HT1080 (cell line): ENCODE measurements at regions not wholly inside any gene's neighbourhood (a gene's known extent, or its start where the extent isn't known, plus 50 kb on each side); places are given as distances from the start of the nearest gene placed in this dataset.
A peak's percentile ranks its signal among the peaks of the same experiment; 100 is the strongest.
"Not testable (repeated sequence)": the region's sequence is repeated elsewhere in the genome, so short reads cannot be mapped to it uniquely, and the experiment has no call there.

ENCODE experiments used
- DNase-seq: peaks from one replicate; pipeline ENCODE4 v3.0.0-alpha.2; 2015; ENCODE audit warnings: low read depth

DNA sequence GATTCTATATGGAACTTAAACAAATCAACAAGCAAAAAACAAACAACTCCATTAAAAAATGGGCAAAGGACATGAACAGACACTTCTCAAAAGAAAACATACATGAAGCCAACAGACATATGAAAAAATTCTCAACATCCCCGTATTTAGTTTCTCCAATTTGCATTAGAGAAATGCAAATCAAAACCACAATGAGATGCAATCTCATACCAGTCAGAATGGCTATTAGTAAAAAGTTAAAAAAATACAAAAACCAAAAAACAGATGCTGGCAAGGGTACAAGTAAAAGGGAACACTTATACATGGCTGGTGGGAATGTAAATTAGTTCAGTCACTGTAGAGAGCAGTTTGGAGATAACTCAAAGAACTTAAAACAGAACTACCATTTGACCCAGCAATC is 342.1 kb upstream of the NUDT12 start:
- no peak for DNase-seq

DNA sequence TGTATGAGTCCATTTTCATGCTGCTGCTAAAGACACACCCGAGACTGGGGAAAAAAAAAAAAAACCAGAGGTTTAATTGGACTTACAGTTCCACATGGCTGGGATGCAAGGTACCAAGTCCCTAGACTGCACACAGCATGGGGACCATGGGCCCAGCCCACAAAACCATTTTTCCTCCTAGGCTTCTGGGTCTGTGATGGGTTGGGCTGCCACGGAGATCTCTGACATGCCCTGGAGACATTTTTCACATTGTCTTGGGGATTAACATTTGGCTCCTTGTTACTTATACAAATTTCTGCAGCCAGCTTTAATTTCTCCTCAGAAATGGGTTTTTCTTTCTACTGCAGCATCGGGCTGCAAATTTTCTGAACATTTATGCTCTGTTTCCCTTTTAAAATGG is 340.3 kb upstream of the NUDT12 start:
- DNase-seq, result no peak

DNA sequence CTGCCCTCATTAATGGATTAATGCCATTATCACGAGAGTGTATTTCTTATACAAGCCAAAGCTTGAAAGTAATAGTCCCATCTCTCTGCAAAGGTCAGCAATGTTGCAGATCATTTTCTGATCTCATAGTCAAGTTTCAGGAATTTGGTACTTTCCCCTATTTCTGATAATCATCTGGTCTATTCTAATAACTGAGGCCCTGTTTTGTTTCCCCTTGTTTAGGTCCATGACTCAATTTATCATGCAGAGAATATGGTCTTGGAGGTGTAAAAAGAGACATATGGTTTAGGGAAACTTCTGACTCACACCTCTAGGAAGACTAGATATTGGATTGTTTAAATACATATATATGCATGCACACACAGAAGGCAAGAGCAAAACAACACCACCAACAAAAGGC is 339.3 kb upstream of the NUDT12 start:
- no peak for DNase-seq

DNA sequence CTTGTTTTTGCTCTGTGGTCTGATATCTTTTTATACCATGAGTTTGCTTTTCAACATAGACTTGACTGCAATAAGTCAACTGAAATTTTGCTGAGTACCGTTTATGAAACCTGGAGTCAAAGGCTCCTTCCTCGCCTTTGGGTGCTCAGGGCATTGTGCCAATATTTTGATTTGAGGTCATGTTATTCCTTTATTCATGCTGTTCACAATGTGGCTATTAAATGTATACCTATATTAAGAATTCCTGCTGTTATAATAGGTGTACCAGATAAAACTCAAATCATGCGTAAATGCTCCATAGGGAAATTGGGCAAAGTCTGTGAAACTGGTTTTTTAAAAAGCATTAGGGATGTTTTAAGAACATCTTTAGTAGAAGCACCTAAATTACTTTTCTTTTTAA is 334.0 kb upstream of the NUDT12 start:
- no peak for DNase-seq

DNA sequence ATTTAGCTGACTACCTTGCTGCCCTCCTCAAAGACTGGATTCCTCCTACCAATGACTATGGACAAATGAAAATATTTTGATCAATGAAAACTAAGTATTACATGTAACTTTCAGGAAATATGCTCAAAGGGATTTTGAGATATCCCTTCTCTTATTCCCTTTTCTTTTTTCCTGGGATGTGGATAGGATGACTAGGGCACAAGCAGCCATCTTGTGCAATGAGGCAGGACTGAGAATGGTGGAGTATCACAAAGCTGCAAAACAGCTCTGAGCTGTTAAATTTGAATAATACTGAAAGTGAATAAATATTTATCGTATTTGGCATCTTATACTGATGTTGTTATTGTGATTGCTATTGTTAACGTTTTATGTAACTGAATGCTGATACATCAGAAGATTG is 333.1 kb upstream of the NUDT12 start:
- DNase-seq, result no peak

DNA sequence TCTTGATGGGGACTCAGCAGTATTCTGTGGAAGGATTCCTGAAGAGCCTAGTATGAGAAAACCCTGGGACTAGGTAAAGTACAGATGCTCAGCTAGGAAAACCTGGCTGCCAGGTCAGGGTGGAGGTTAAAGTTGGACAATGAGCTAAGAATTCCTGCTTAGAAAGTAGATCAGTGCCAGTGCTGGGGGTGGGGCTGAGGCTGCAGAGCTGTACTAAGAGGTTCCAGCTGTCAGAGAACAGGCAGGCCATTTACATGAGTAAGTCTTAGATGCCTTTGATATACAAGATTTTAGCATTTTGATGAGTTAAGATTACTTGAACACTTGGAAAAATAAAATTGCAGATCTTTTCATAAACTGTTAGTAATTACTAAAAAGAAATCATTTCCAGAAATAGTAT is 332.3 kb upstream of the NUDT12 start:
- no peak for DNase-seq

DNA sequence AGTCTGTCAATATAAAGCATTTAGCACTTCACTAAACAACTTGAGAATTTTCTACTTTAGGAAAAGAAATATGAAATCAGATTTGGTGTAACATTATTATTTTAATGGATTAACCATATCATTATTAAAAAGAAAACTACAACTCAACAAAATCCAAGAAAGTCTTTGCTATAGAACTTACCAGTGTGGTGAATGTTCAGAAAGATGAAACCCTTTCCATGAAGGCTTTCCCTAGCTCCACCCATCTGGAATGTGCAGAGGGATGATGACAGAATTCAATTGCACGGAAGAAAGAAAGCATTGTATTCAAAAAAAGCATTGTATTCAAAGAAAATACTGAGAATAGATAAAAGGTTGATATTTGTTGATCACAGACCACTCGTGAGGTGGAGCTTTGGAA is 328.6 kb upstream of the NUDT12 start:
- DNase-seq, result peak; percentile 1

DNA sequence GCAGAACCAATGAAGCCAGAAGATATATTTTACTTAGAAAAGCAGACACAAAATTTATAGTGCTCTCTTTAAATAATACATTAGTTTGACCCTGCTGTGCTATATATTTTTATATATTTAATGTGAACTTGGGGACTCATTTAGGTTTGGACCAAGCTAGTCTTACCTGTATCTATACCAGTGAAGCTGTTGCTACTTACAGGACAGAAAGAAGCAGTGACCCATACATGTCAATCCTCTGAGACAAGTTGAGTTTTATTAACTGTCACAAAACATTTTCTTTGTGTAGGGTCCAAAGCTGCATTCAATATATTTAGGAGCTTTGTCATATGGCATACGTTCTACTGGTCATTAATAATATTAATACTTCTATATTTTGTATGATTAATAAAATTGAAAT is 327.7 kb upstream of the NUDT12 start:
- no peak for DNase-seq

DNA sequence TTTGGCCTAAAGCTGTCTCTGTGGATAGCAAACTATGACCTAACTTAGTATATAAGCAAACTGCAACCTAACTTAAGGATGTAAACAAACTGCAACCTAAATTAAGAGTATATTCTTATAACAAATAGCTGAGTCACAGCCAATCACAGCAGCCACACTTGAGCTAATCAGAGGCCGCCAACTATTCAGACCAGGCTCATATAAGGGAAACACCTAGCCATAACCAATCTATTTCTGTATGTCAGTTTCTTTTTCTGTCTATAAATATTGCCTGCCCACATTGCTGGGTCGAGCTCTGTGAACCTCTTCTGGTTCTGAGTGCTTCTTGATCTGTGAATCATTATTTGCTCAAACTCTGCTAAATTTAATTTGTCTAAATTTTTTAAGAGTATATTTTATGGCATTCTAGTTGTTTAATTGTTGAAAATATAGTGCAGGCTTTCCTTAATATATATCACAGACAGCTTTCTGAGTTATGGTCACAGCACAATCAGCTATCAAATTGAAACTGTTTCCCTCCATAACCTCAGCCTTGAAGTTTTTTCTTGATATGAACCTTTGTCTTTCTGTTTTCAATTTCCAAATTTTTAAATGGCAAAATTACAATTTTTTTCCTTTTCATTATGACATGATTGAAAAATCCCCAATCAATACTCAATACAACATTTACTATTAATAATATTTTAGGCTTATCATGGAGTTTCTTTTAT is 327.1 kb upstream of the NUDT12 start:
- DNase-seq, result no peak

DNA sequence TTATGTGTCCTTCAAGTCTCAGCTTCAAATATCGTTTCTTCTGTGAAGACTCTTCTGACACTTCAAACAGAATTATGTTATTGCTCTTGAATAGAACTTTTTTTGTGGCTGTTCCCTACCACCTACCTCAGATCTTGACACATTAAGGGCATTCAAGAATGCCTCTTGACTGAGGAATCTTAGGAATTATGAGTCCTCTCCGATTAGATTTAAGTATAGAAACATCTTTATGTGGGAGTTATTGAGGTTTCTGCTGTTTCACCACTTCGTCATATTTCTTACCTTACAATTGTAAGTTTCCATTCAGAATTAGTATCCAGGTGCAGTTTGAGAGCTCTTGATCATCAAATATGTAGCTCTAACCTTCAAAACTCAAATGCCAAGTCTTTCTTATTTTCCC is 324.2 kb upstream of the NUDT12 start:
- DNase-seq, result no peak

DNA sequence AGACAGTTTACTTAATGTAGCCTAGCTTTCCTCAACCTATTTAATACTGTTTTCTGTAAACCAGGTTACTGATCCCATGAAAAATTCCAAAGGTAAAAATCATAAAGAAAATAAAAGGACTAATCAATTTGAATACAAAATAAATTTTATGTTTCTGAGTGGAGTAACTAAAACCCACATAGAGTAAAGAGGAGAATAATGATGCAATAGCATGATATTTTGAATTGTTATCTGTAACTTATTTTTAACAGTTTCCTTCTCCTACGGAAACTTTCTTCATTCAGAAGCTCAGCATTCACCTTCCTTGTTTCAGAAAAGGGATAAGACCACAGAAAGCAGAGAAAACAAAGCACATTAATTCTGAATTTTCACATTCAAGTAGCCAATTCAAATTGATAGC is 320.6 kb upstream of the NUDT12 start:
- no peak for DNase-seq

DNA sequence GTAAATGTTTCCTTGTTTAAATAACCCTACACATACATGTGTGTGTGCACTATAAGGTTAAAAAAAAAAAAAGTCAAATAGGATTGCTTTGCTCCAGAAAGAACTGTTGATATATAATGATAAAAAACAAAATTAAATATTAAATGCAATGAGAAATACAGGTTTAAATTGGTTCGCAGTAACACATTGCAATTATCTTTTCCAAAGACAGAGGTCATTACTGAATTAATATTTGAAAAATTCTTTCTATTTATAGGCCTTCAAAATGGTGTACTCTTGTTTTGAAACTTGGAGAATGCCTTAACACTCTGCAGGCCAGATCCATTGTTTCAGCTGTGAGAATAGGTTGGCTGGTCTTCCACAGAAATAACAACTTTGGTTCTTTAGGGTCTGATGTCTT is 319.0 kb upstream of the NUDT12 start:
- no peak for DNase-seq

DNA sequence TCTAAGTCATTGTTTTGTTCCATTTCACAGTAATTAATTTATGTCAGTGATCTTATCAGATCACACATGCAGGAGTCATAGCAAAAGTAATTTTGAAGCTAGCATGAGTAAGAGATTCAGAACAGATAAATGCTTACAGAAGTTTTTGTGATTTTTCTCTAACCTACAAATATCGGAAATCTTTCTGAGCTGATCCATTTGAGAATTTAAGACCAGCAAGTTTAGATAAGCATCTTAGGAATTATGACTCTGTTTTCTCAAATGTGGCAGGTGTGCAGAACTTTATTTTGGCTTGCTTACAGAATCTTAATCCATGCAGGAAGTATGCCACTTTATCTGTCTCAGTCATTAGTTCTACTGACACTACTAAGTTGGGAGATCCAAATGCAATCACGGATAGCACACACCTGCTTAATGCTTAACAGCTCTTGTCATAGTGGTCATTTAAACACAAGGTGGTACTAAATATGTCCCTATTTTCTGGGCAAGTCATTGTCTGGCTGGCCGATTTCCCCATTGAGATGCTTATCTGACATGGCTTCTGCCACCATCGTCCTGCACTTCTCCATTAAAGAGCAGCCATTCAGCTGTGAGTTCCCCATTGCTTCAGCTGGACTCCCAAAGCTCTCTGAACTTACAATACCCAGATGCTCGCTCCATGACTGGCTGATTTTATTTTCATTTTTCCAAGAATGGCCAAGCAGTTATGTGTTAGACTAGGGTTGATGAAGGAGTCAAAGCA is 305.4 kb upstream of the NUDT12 start:
- no peak for DNase-seq

DNA sequence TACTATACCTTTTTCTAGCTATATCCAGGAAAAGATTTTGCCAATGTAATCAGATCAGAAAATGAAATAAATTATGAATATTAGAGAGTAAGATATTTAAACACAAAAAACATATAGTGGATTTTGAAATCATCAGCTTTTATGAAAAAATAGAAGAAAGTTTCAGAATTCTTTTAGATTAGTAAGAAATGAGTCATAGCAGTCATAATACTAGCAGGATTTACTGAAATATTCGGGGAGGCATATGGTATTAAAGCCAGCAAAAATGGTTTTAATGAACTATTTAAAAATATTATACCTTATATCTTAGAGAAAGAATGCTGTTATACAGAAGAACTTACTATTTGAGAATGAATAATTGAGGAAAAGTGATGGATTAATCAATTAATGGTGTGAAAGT is 303.6 kb upstream of the NUDT12 start:
- no peak for DNase-seq

DNA sequence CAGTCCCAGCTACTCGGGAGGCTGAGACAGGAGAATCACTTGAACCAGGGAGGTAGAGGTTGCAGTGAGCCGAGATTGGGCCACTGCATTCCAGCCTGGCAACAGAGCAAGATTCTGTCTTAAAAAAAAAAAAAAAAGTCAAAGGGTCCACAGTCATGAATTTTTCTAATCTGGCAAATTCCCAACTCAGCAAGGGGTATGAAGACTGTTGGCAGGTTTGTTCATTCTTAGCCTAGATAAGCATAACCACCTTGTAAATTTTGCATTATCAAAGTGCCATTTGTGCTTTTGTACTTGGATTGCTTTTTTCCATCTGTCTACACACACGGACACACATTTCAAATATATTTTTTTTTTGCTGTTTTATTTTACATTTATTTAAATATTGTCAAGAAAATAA is 299.8 kb upstream of the NUDT12 start:
- no peak for DNase-seq

DNA sequence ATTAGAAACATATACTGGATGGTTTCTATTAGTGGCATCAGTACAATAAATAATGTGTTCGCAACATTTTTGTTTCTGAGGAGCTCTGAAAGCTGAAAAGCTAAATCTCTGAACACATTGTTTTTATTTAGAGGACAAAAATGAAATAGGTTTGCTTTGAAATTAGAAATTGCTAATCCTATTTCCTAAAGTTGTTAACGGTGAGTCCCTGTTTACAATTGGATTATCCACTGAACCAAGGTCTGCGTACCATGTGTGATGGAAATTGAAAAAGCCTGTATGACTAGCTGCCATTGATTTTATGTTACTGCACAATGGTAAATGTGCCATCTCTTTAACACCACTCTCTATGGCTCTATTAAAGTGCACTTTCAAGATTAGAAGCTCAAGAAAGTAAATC is 297.7 kb upstream of the NUDT12 start:
- no peak for DNase-seq

DNA sequence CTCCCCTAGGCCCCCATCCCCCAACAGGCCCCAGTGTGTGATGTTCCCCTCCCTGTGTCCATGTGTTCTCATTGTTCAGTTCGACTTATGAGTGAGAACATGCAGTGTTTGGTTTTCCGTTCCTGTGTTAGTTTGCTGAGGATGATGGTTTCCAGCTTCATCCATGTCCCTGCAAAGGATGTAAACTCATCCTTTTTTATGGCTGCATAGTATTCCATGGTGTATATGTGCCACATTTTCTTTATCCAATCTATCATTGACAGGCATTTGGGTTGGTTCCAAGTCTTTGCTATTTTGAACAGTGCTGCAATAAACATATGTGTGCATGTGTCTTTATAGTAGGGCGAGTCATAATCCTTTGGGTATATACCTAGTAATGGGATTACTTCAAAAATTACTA is 295.8 kb upstream of the NUDT12 start:
- DNase-seq, result not testable (repeated sequence)

DNA sequence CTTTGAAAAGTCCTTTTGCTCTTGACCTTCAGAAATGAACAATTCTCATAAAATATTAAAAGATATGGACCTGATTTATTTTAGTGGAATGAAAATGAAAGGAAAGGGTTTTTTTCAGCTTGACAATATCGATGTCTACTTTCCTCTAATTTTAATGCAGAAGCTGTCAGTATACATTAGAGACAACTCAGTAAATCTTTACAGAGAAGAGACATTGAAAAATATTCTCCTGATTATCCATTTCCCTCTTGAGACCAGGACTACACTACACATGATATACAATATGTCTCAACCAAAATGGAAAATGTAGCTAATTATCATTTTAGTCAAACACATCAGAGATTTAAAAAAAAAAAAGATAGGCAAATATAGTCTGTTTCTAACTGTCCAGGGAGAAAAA is 288.5 kb upstream of the NUDT12 start:
- DNase-seq, result no peak

DNA sequence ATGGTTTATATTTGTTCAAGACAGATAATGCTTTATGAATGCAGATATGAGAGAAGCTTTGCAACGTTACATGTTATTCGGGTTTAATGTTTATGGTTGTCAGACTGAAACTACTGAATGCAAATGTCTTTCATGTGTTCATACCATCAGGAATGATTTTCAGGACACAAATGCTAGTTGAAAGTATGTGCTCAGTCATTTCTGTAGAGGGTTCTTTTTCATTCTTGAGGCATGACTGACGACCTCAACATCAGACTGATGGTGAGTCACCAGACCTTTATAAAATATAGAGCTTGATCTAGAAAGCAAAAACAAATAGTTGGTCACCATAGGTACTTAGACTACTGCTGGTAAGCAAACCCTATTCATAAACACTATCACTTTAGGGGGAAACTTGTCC is 287.3 kb upstream of the NUDT12 start:
- DNase-seq, result peak; percentile 96

DNA sequence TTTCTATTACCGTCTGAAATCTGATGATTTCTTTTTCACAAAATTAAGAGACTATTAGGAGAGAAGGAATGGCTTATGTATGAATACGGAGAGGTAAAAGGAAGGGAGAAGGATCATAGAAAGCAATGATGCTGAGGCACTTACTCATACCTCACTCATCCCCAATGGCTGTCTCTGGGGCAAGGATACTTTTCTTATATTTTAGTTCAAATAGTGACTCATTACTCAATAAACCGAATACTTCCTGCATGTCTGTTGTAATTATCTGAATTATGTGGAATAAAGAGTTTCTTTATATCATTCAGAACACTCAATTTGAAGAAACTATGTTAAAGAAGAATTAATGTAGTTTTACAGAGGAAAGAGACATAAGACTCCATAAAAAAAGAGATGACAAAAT is 284.5 kb upstream of the NUDT12 start:
- peak; percentile 74 for DNase-seq

DNA sequence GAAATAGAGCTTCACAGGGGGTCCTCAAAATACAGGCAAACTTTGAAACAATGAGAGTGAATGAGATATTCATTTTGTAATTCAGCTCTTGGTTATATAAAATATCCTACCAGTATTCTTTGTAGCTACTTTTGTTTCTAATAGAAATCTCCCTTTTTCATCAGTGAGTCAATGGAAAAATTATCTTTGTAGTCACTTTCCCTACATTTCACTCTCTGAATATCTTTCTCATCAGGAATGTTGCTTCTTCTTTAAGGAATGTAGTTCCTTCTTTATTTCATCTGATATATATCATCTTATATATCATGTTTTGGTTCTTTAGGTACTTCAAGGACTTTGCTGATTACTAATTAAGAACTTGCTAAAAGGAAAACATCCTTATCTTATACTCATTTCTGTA is 280.3 kb upstream of the NUDT12 start:
- DNase-seq, result no peak

DNA sequence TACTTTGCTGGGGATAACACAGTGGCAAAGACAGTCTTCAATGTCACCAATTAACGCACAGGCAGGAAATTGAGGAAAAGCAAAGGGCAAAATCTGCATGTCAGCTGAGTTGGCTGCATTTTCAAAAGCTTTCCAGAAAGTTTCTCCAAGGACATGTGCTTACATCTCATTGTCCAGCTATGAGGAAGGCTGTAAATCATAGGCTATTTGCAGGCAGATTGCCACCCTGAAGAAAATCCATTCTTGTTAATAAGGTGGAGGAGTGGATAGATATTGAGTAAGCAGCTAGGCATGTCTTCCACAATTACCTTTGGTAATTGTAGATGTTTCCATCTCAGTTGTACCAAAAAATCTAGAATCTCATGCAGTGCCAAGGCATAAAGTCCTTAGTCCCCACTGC is 278.0 kb upstream of the NUDT12 start:
- DNase-seq, result no peak

DNA sequence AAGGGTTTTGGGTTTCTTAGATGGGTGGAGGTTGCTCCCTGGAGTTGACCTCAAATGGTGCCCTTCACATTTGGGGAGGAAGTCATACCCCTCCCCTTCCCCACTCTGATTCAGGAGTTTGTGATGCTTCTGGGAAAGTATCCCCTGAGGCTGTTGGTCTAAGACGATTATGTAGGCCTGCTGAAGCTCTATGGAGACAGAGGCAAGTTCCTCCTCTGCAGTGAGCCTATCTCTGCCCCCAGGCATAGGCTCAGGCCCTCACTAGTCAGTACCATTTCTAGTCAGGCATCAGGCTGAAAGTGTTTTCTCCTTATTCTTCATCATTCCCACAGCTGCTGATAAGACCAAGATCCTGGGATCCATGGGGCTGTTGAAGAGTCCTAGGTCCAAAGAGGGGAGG is 271.6 kb upstream of the NUDT12 start:
- DNase-seq, result no peak
